ENCODE measurements at regions not wholly inside any gene's neighbourhood (a gene's known extent, or its start where the extent isn't known, plus 50 kb on each side); places are given as distances from the start of the nearest gene placed in this dataset.
"Not testable (repeated sequence)": the region's sequence is repeated elsewhere in the genome, so short reads cannot be mapped to it uniquely, and the experiment has no call there.

- Histone ChIP-seq H3K27ac (ENCODE audit: low read depth, low read length) (no peak overlapping the region), H3K9me3 (ENCODE audit: control insufficient read depth in 3 of 3, low read length in 3 of 3) (no peaks in the 10 kb centered on the region), H3K36me3 (ENCODE audit: control insufficient read depth in 3 of 3, insufficient read depth in 3 of 3, low read length in 3 of 3) (no peaks in the 10 kb centered on the region), H3K4me3 (ENCODE audit: low read length in 3 of 3) (no peak overlapping the region), H3K4me1 (ENCODE audit: control insufficient read depth in 3 of 3, insufficient read depth in 3 of 3, low read length in 3 of 3) (no peaks in the 10 kb centered on the region), H3K9ac (ENCODE audit: low read depth in 1 of 3, low read length in 3 of 3) (no peak overlapping the region), H3K27me3 (ENCODE audit: control insufficient read depth in 3 of 3, insufficient read depth in 3 of 3, low read length in 3 of 3) (peaks cover 0 to 2% (median 0%) of the 10 kb centered on the region in 3 donors)
Observed at GRCh38 chr5:42228279-42228678, 195.0 kb upstream of the GHR start.

- Histone ChIP-seq H3K4me3 (ENCODE audit: low read length in 3 of 3) (no peak overlapping the region), H3K9ac (ENCODE audit: low read depth in 1 of 3, low read length in 3 of 3) (no peak overlapping the region), H3K9me3 (ENCODE audit: control insufficient read depth in 3 of 3, low read length in 3 of 3) (no peaks in the 10 kb centered on the region), H3K4me1 (ENCODE audit: control insufficient read depth in 3 of 3, insufficient read depth in 3 of 3, low read length in 3 of 3) (no peaks in the 10 kb centered on the region), H3K27ac (ENCODE audit: low read depth, low read length) (no peak overlapping the region), H3K36me3 (ENCODE audit: control insufficient read depth in 3 of 3, insufficient read depth in 3 of 3, low read length in 3 of 3) (no peaks in the 10 kb centered on the region), H3K27me3 (ENCODE audit: control insufficient read depth in 3 of 3, insufficient read depth in 3 of 3, low read length in 3 of 3) (peaks cover 0 to 2% (median 0%) of the 10 kb centered on the region in 3 donors)
Observed at GRCh38 chr5:42230839-42231238, 192.4 kb upstream of the GHR start.

DNA sequence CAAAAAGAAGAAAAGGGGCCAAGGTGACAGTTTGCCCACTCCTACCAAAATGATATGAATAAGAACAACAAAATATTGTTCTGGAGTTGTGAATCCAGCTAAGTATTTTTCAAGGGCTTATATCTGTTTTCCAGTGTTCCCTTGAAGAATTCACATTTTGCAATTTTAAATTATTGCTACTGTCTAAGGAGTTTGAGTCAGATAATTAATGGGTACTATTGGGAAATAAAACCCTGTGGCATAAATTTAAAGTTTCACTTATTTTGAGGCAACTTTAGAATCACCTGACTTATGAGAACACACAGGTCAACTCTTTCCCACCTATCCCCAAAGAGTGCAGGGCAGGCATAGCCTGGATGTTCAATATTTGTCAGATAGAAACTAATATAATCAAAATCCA, 188.0 kb upstream of the GHR start:
- H3K27ac ChIP-seq (ENCODE audit: low read depth, low read length): no peak overlapping the region
- no peaks in the 10 kb centered on the region for H3K4me1 ChIP-seq (ENCODE audit: control insufficient read depth in 3 of 3, insufficient read depth in 3 of 3, low read length in 3 of 3)
- H3K4me3 ChIP-seq (ENCODE audit: low read length in 3 of 3): no peak overlapping the region
- H3K9me3 ChIP-seq (ENCODE audit: control insufficient read depth in 3 of 3, low read length in 3 of 3): no peaks in the 10 kb centered on the region
- no peaks in the 10 kb centered on the region for H3K36me3 ChIP-seq (ENCODE audit: control insufficient read depth in 3 of 3, insufficient read depth in 3 of 3, low read length in 3 of 3)
- peaks cover 0 to 2% (median 0%) of the 10 kb centered on the region in 3 donors for H3K27me3 ChIP-seq (ENCODE audit: control insufficient read depth in 3 of 3, insufficient read depth in 3 of 3, low read length in 3 of 3)
- no peak overlapping the region for H3K9ac ChIP-seq (ENCODE audit: low read depth in 1 of 3, low read length in 3 of 3)

DNA sequence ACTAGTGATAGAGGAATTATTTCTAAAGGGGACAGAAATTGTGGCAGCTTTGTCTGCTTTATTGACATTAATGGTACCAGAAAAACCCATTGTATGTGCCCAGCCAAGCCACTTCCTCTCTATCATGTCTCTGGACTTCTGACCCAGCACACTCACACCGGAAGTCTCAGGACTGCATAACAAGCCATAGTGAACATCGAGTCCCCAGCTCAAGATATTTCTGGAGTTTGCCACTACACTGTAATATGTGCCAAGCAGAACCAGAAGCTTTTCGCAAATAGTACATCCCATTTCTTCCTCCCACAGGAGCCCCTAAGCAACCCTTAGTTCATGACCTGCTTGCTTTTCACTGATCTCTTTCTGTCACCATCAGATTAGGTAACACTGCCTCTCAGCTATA, 187.4 kb upstream of the GHR start:
- no peaks in the 10 kb centered on the region for H3K36me3 ChIP-seq (ENCODE audit: control insufficient read depth in 3 of 3, insufficient read depth in 3 of 3, low read length in 3 of 3)
- no peak overlapping the region for H3K4me3 ChIP-seq (ENCODE audit: low read length in 3 of 3)
- H3K27ac ChIP-seq (ENCODE audit: low read depth, low read length): no peak overlapping the region
- H3K9ac ChIP-seq (ENCODE audit: low read depth in 1 of 3, low read length in 3 of 3): no peak overlapping the region
- no peaks in the 10 kb centered on the region for H3K4me1 ChIP-seq (ENCODE audit: control insufficient read depth in 3 of 3, insufficient read depth in 3 of 3, low read length in 3 of 3)
- peaks cover 0 to 2% (median 0%) of the 10 kb centered on the region in 3 donors for H3K27me3 ChIP-seq (ENCODE audit: control insufficient read depth in 3 of 3, insufficient read depth in 3 of 3, low read length in 3 of 3)
- no peaks in the 10 kb centered on the region for H3K9me3 ChIP-seq (ENCODE audit: control insufficient read depth in 3 of 3, low read length in 3 of 3)

DNA sequence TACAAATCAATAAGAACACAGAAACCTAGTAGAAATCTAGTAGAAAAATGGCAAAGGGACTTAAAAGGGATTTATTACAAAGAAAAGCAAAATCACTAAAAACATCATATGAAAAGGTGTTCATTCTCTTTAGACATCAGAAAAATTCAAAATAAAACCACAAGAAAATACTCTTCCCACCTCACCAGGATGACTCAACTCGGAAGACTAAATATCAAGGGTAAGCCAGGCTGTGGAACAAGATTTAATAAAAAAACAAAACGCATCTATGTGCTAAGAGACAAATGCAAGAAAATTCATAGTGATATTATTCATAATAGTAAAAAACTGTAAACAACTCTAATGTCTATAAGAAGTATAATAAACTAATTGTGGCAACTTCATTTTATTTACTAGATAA, 181.6 kb upstream of the GHR start:
- no peaks in the 10 kb centered on the region for H3K27me3 ChIP-seq (ENCODE audit: control insufficient read depth in 3 of 3, insufficient read depth in 3 of 3, low read length in 3 of 3)
- H3K27ac ChIP-seq (ENCODE audit: low read depth, low read length): no peak overlapping the region
- H3K9ac ChIP-seq (ENCODE audit: low read depth in 1 of 3, low read length in 3 of 3): no peak overlapping the region

DNA sequence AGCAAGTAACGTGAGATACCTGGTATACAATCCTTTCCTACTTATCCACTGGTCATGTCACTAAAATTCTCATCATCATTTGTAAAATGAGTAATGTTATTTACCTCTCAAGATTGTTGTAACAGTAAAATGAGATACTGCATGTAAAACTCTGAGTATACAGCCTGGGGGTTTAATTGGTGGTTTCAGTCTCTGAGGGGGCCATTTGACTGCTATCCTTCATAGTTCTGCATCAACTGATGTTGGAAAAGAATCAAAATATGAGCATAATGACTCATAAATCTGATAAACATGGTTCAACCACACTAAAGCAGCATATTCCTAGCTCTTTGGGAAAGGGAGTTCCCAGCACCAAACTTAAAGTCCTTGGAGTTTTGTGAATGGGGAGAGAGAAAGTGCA, 181.0 kb upstream of the GHR start:
- Histone ChIP-seq H3K4me3 (ENCODE audit: low read length in 3 of 3) (no peak overlapping the region), H3K27ac (ENCODE audit: low read depth, low read length) (no peak overlapping the region)

More for the DNA sequence above, 181.6 kb upstream of the GHR start:
- Histone ChIP-seq H3K4me3 (ENCODE audit: low read length in 3 of 3) (no peak overlapping the region), H3K4me1 (ENCODE audit: control insufficient read depth in 3 of 3, insufficient read depth in 3 of 3, low read length in 3 of 3) (no peaks in the 10 kb centered on the region), H3K36me3 (ENCODE audit: control insufficient read depth in 3 of 3, insufficient read depth in 3 of 3, low read length in 3 of 3) (no peaks in the 10 kb centered on the region), H3K9me3 (ENCODE audit: control insufficient read depth in 3 of 3, low read length in 3 of 3) (no peaks in the 10 kb centered on the region)

GRCh38 chr5:42242881-42243485, 180.3 kb upstream of the GHR start:
- H3K9ac ChIP-seq (ENCODE audit: low read depth in 1 of 3, low read length in 3 of 3): no peak overlapping the region
- H3K27ac ChIP-seq (ENCODE audit: low read depth, low read length): no peak overlapping the region
- H3K4me1 ChIP-seq (ENCODE audit: control insufficient read depth in 3 of 3, insufficient read depth in 3 of 3, low read length in 3 of 3): no peaks in the 10 kb centered on the region
- H3K9me3 ChIP-seq (ENCODE audit: control insufficient read depth in 3 of 3, low read length in 3 of 3): no peaks in the 10 kb centered on the region
- H3K36me3 ChIP-seq (ENCODE audit: control insufficient read depth in 3 of 3, insufficient read depth in 3 of 3, low read length in 3 of 3): no peaks in the 10 kb centered on the region
- H3K4me3 ChIP-seq (ENCODE audit: low read length in 3 of 3): no peak overlapping the region
- no peaks in the 10 kb centered on the region for H3K27me3 ChIP-seq (ENCODE audit: control insufficient read depth in 3 of 3, insufficient read depth in 3 of 3, low read length in 3 of 3)

More for the DNA sequence above, 181.0 kb upstream of the GHR start:
- no peaks in the 10 kb centered on the region for H3K9me3 ChIP-seq (ENCODE audit: control insufficient read depth in 3 of 3, low read length in 3 of 3)
- no peaks in the 10 kb centered on the region for H3K36me3 ChIP-seq (ENCODE audit: control insufficient read depth in 3 of 3, insufficient read depth in 3 of 3, low read length in 3 of 3)
- H3K4me1 ChIP-seq (ENCODE audit: control insufficient read depth in 3 of 3, insufficient read depth in 3 of 3, low read length in 3 of 3): no peaks in the 10 kb centered on the region
- no peak overlapping the region for H3K9ac ChIP-seq (ENCODE audit: low read depth in 1 of 3, low read length in 3 of 3)
- no peaks in the 10 kb centered on the region for H3K27me3 ChIP-seq (ENCODE audit: control insufficient read depth in 3 of 3, insufficient read depth in 3 of 3, low read length in 3 of 3)

GRCh38 chr5:42252306-42252705, 170.9 kb upstream of the GHR start:
- no peak overlapping the region for H3K27ac ChIP-seq (ENCODE audit: low read depth, low read length)
- no peaks in the 10 kb centered on the region for H3K36me3 ChIP-seq (ENCODE audit: control insufficient read depth in 3 of 3, insufficient read depth in 3 of 3, low read length in 3 of 3)
- H3K27me3 ChIP-seq (ENCODE audit: control insufficient read depth in 3 of 3, insufficient read depth in 3 of 3, low read length in 3 of 3): no peaks in the 10 kb centered on the region
- H3K9me3 ChIP-seq (ENCODE audit: control insufficient read depth in 3 of 3, low read length in 3 of 3): no peaks in the 10 kb centered on the region
- no peaks in the 10 kb centered on the region for H3K4me1 ChIP-seq (ENCODE audit: control insufficient read depth in 3 of 3, insufficient read depth in 3 of 3, low read length in 3 of 3)
- H3K4me3 ChIP-seq (ENCODE audit: low read length in 3 of 3): no peak overlapping the region
- no peak overlapping the region for H3K9ac ChIP-seq (ENCODE audit: low read depth in 1 of 3, low read length in 3 of 3)

DNA sequence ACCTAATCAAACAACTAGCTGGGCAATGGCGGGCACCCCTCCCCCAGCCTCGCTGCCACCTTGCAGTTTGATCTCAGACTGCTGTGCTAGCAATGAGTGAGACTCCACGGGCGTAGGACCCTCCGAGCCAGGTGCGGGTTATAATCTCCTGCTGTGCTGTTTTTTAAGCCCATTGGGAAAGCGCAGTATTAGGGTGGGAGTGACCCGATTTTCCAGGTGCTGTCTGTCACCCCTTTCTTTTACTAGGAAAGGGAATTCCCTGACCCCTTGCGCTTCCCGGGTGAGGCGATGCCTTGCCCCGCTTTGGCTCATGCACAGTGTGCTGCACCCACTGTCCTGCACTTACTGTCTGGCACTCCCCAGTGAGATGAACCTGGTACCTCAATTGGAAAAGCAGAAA, 163.3 kb upstream of the GHR start:
- not testable (repeated sequence) for H3K4me3 ChIP-seq (ENCODE audit: low read length in 3 of 3)

DNA sequence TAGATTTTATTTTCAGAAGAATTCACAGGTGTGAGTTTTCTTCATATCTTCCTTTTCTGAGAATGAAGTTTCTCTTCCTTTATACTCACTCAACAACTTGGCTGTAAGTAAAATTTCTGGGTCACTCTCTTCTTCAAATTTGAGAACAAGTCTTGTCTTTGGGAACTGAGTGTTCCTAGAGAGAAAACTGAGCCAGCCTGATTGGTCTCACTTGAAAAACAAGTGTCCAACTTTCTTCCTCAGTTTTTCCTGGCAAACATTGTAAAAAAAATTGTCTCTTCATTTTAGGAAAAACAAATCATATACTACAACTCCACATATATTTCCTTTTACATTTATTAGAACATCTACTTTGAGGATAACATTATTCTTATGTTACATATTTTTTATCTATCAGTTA, 156.1 kb upstream of the GHR start:
- Histone ChIP-seq H3K9ac (ENCODE audit: low read depth in 1 of 3, low read length in 3 of 3) (no peak overlapping the region), H3K9me3 (ENCODE audit: control insufficient read depth in 3 of 3, low read length in 3 of 3) (no peaks in the 10 kb centered on the region), H3K27ac (ENCODE audit: low read depth, low read length) (no peak overlapping the region), H3K36me3 (ENCODE audit: control insufficient read depth in 3 of 3, insufficient read depth in 3 of 3, low read length in 3 of 3) (no peaks in the 10 kb centered on the region), H3K4me3 (ENCODE audit: low read length in 3 of 3) (no peak overlapping the region), H3K27me3 (ENCODE audit: control insufficient read depth in 3 of 3, insufficient read depth in 3 of 3, low read length in 3 of 3) (no peaks in the 10 kb centered on the region), H3K4me1 (ENCODE audit: control insufficient read depth in 3 of 3, insufficient read depth in 3 of 3, low read length in 3 of 3) (no peaks in the 10 kb centered on the region)

More for the DNA sequence above, 163.3 kb upstream of the GHR start:
- H3K9ac ChIP-seq (ENCODE audit: low read depth in 1 of 3, low read length in 3 of 3); H3K27ac ChIP-seq (ENCODE audit: low read depth, low read length); H3K27me3 ChIP-seq (ENCODE audit: control insufficient read depth in 3 of 3, insufficient read depth in 3 of 3, low read length in 3 of 3); H3K9me3 ChIP-seq (ENCODE audit: control insufficient read depth in 3 of 3, low read length in 3 of 3); H3K4me1 ChIP-seq (ENCODE audit: control insufficient read depth in 3 of 3, insufficient read depth in 3 of 3, low read length in 3 of 3); H3K36me3 ChIP-seq (ENCODE audit: control insufficient read depth in 3 of 3, insufficient read depth in 3 of 3, low read length in 3 of 3): not testable (repeated sequence)

- H3K4me3 ChIP-seq (ENCODE audit: low read length in 3 of 3); H3K36me3 ChIP-seq (ENCODE audit: control insufficient read depth in 3 of 3, insufficient read depth in 3 of 3, low read length in 3 of 3); H3K9me3 ChIP-seq (ENCODE audit: control insufficient read depth in 3 of 3, low read length in 3 of 3); H3K9ac ChIP-seq (ENCODE audit: low read depth in 1 of 3, low read length in 3 of 3); H3K27ac ChIP-seq (ENCODE audit: low read depth, low read length); H3K4me1 ChIP-seq (ENCODE audit: control insufficient read depth in 3 of 3, insufficient read depth in 3 of 3, low read length in 3 of 3); H3K27me3 ChIP-seq (ENCODE audit: control insufficient read depth in 3 of 3, insufficient read depth in 3 of 3, low read length in 3 of 3): not testable (repeated sequence)
Observed at GRCh38 chr5:42268170-42268569, 155.1 kb upstream of the GHR start.
